HCT116 (cell line): ENCODE measurements at regions not wholly inside any gene's neighbourhood (a gene's known extent, or its start where the extent isn't known, plus 50 kb on each side); places are given as distances from the start of the nearest gene placed in this dataset.

Source experiments
- ATAC-seq: fragments of 200-7000 bp; cut with Tn5 transposase; 2 replicates; pipeline ENCODE4 v1.9.1; 2020; ENCODE audit warnings: mild to moderate bottlenecking, moderate library complexity
- BruUV-seq: library from RNA; stranded (reverse); fragments of 400-500 nt; replicated peaks from 2 replicates; lab custom pipeline; 2021; lab: Mats Ljungman, UMichigan
- CTCF ChIA-PET: fragments of 300-600 bp; sonication (Branson Sonifier 250); formaldehyde crosslinking; loops from one replicate; lab custom pipeline; 2021; ENCODE audit warnings: antibody characterized with exemption; lab: Charles Lee
- POLR2A ChIA-PET: fragments of 300-600, 350-600 bp; sonication (Branson Sonifier 250); formaldehyde crosslinking; loops from one replicate; lab custom pipeline; 2021; ENCODE audit warnings: antibody characterized with exemption; lab: Charles Lee
- RAD21 ChIA-PET, 2 experiments: fragments of 300-600 bp; sonication (Branson Sonifier 250); formaldehyde crosslinking; loops; one replicate each; lab custom pipeline; 2023; ENCODE audit warnings: low total read pairs in 2 of 2; ENCODE audit not compliant: uncharacterized antibody in 2 of 2, unreplicated experiment in 2 of 2, low non-redundant PET in 1 of 2; lab: Charles Lee
- DNase-seq: peaks from one replicate; pipeline ENCODE4 v3.0.0-alpha.2; 2010; ENCODE audit warnings: low read depth, low spot score
- H2AFZ ChIP-seq: fragments of 200-600 bp; shearing (Covaris generic), sonication (generic); 2 replicates; pipeline ENCODE4 v1.6.1; 2017; ENCODE audit warnings: low read depth, mixed run types, mixed read lengths, antibody characterized with exemption, low read length; ENCODE audit not compliant: poor library complexity, severe bottlenecking
- H3K27ac ChIP-seq: 2 replicates; pipeline ENCODE4 v1.5.1; 2012; ENCODE audit warnings: low read depth, low read length
- H3K27me3 ChIP-seq: fragments of 200-600 bp; sonication (generic); 2 replicates; pipeline ENCODE4 v1.6.1; 2016; ENCODE audit warnings: mixed run types, low read length, mixed read lengths; ENCODE audit not compliant: insufficient read depth
- H3K36me3 ChIP-seq, 2 experiments: fragments of 200-500 bp in 1 of 2; fragments of 200-600 bp in 1 of 2; sonication (Bioruptor generic) in 1 of 2; sonication (generic) in 1 of 2; 2 replicates each; pipeline versions ENCODE4 v1.5.1 to v1.6.1; 2014 to 2016; ENCODE audit warnings: low read length in 2 of 2, inconsistent platforms in 1 of 2, mixed read lengths in 1 of 2, mixed run types in 1 of 2; ENCODE audit not compliant: insufficient read depth in 2 of 2, control insufficient read depth in 1 of 2
- H3K4me1 ChIP-seq, 2 experiments: fragments of 200-600 bp in 1 of 2; sonication (generic) in 1 of 2; 2 replicates each; pipeline versions ENCODE4 v1.5.1 to v1.6.1; 2012 to 2017; ENCODE audit warnings: low read length in 2 of 2, inconsistent platforms in 1 of 2, mild to moderate bottlenecking in 1 of 2, mixed read lengths in 1 of 2, mixed run types in 1 of 2, moderate library complexity in 1 of 2; ENCODE audit not compliant: insufficient read depth in 2 of 2, control insufficient read depth in 1 of 2
- H3K4me2 ChIP-seq: fragments of 200-600 bp; sonication (generic); 2 replicates; pipeline ENCODE4 v1.6.1; 2017; ENCODE audit warnings: mixed run types, low read length, mixed read lengths
- H3K4me3 ChIP-seq, 2 experiments: fragments of 200-600 bp in 1 of 2; sonication (generic) in 1 of 2; replicated peaks in 1 of 2; 2 replicates each; pipeline ENCODE4 v1.5.1; 2011 to 2016; ENCODE audit warnings: low read length in 2 of 2, control low read depth in 1 of 2, low read depth in 1 of 2, mild to moderate bottlenecking in 1 of 2, mixed read lengths in 1 of 2, mixed run types in 1 of 2
- H3K79me2 ChIP-seq: fragments of 200-600 bp; sonication (generic); 2 replicates; pipeline ENCODE4 v1.6.1; 2017; ENCODE audit warnings: mild to moderate bottlenecking, mixed run types, low read length, moderate library complexity, mixed read lengths; ENCODE audit not compliant: insufficient read depth
- H3K9ac ChIP-seq: fragments of 200-600 bp; sonication (generic); 2 replicates; pipeline ENCODE4 v1.6.1; 2016; ENCODE audit warnings: low read length, mixed read lengths
- H3K9me2 ChIP-seq: fragments of 200-600 bp; sonication (generic), shearing (Covaris generic); 2 replicates; pipeline ENCODE4 v1.6.1; 2017; ENCODE audit warnings: mixed run types, mild to moderate bottlenecking, moderate library complexity; ENCODE audit not compliant: insufficient read depth
- H3K9me3 ChIP-seq, 2 experiments: fragments of 200-500 bp in 1 of 2; fragments of 200-600 bp in 1 of 2; sonication (Bioruptor generic) in 1 of 2; sonication (generic) in 1 of 2; 2 replicates each; pipeline ENCODE4 v1.6.1; 2014 to 2017; ENCODE audit warnings: low read length in 2 of 2, mixed read lengths in 2 of 2, inconsistent platforms in 1 of 2, low read depth in 1 of 2, mild to moderate bottlenecking in 1 of 2, mixed run types in 1 of 2, moderate library complexity in 1 of 2; ENCODE audit not compliant: control insufficient read depth in 1 of 2, insufficient read depth in 1 of 2
- H4K20me1 ChIP-seq: fragments of 200-600 bp; sonication (generic), shearing (Covaris generic); 2 replicates; pipeline ENCODE4 v1.6.1; 2017; ENCODE audit warnings: mixed run types, mild to moderate bottlenecking, moderate library complexity; ENCODE audit not compliant: insufficient read depth
- CEBPB ChIP-seq: IDR thresholded peaks from 2 replicates; pipeline ENCODE4 v1.6.1; 2012; ENCODE audit warnings: low read depth
- FOSL1 ChIP-seq: IDR thresholded peaks from 2 replicates; pipeline ENCODE4 v1.6.1; 2012; ENCODE audit warnings: low read depth
- POLR2AphosphoS5 ChIP-seq: IDR thresholded peaks from 2 replicates; pipeline ENCODE4 v1.6.1; 2011; ENCODE audit warnings: mild to moderate bottlenecking, low read depth, low read length, moderate library complexity
- SIN3A ChIP-seq: IDR thresholded peaks from 2 replicates; pipeline ENCODE4 v1.6.1; 2012; ENCODE audit warnings: low read depth
- SRF ChIP-seq: IDR thresholded peaks from 2 replicates; pipeline ENCODE4 v1.6.1; 2012; ENCODE audit warnings: low read depth
- TCF7L2 ChIP-seq: IDR thresholded peaks from 2 replicates; pipeline ENCODE4 v1.7.0; 2011; ENCODE audit warnings: borderline replicate concordance, inconsistent platforms; ENCODE audit not compliant: insufficient read depth, insufficient read length; ENCODE audit errors: extremely low read depth
- ZNF274 ChIP-seq: fragments of 200-500 bp; sonication (Bioruptor generic); IDR thresholded peaks from 2 replicates; pipeline ENCODE4 v1.6.1; 2014; ENCODE audit warnings: mild to moderate bottlenecking, low read depth, low read length, inconsistent platforms
- intact Hi-C: fragments of 100-400 bp; cut with micrococcal nuclease; formaldehyde crosslinking; loops from 2 replicates; pipeline ENCODE4 v1.10.0; 2022
- TF ChIP-seq, protein P1 (sequence below): IDR thresholded peaks from 2 replicates; pipeline ENCODE4 v1.6.1; 2012; ENCODE audit warnings: low read depth
- TF ChIP-seq, protein P2 (sequence below): IDR thresholded peaks from 2 replicates; pipeline ENCODE4 v1.6.1; 2012

DNA sequence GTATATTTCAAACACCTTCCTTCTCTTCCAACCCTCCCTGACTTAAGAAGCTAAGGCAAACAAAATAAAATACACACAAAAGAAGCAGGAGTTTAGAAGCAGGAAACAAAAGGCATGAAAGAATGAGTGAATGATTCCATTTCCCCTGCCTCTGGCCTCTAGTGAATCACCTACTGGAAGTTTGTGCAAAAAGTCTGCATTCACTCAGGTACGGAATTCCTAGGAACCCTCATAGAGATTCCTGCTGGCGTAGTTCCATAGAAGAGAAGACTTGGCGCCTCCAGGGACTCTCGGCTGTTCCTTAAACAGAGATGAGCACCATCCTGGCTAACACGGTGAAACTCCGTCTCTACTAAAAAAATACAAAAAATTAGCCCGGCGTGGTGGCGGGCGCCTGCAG is 125.9 kb upstream of the TBL1X start:
- Histone ChIP-seq H3K36me3 (no peaks in the 10 kb centered on the region), H3K27ac (no peak overlapping the region), H3K79me2 (no peaks in the 10 kb centered on the region), H4K20me1 (no peaks in the 10 kb centered on the region), H3K27me3 (no peaks in the 10 kb centered on the region), H3K9me2 (no peaks in the 10 kb centered on the region), H3K9ac (no peak overlapping the region), H3K4me2 (no peak overlapping the region), H3K9me3 (no peaks in the 10 kb centered on the region), H3K4me3 (no peak overlapping the region), H3K4me1 (peaks cover 8 to 11% of the 10 kb centered on the region in 2 experiments), H2AFZ (no peak overlapping the region)
- CTCF ChIA-PET, result no interaction called here
- no TSS peak for BruUV-seq
- RAD21 ChIA-PET, result no interaction called here
- POLR2A ChIA-PET, result no interaction called here
- intact Hi-C loops, result no loop called here
- DNase-seq, result no peak
- ATAC-seq, result no peak
- TF ChIP-seq, protein P1, sequence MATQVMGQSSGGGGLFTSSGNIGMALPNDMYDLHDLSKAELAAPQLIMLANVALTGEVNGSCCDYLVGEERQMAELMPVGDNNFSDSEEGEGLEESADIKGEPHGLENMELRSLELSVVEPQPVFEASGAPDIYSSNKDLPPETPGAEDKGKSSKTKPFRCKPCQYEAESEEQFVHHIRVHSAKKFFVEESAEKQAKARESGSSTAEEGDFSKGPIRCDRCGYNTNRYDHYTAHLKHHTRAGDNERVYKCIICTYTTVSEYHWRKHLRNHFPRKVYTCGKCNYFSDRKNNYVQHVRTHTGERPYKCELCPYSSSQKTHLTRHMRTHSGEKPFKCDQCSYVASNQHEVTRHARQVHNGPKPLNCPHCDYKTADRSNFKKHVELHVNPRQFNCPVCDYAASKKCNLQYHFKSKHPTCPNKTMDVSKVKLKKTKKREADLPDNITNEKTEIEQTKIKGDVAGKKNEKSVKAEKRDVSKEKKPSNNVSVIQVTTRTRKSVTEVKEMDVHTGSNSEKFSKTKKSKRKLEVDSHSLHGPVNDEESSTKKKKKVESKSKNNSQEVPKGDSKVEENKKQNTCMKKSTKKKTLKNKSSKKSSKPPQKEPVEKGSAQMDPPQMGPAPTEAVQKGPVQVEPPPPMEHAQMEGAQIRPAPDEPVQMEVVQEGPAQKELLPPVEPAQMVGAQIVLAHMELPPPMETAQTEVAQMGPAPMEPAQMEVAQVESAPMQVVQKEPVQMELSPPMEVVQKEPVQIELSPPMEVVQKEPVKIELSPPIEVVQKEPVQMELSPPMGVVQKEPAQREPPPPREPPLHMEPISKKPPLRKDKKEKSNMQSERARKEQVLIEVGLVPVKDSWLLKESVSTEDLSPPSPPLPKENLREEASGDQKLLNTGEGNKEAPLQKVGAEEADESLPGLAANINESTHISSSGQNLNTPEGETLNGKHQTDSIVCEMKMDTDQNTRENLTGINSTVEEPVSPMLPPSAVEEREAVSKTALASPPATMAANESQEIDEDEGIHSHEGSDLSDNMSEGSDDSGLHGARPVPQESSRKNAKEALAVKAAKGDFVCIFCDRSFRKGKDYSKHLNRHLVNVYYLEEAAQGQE, result no peak
- TF ChIP-seq FOSL1, result no peak
- no peak for TF ChIP-seq SIN3A
- no peak for TF ChIP-seq TCF7L2
- TF ChIP-seq, protein P2, sequence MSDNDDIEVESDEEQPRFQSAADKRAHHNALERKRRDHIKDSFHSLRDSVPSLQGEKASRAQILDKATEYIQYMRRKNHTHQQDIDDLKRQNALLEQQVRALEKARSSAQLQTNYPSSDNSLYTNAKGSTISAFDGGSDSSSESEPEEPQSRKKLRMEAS, result no peak
- no peak for TF ChIP-seq ZNF274
- no peak for TF ChIP-seq SRF
- no peak for TF ChIP-seq CEBPB
- TF ChIP-seq POLR2AphosphoS5, result no peak
